Neural crest cell (in vitro differentiated cells): ENCODE measurements at regions not wholly inside any gene's neighbourhood (a gene's known extent, or its start where the extent isn't known, plus 50 kb on each side); places are given as distances from the start of the nearest gene placed in this dataset.

Experiments
- DNase-seq: peaks from one replicate; pipeline ENCODE4 v3.0.0; 2021; ENCODE audit warnings: low read depth, mixed read lengths, low spot score
- H3K27ac Mint-ChIP-seq: one replicate; pipeline ENCODE4 v1.8.0; 2021; ENCODE audit warnings: mild to moderate bottlenecking, mixed read lengths; ENCODE audit not compliant: unreplicated experiment
- H3K27me3 Mint-ChIP-seq: 2 replicates; pipeline ENCODE4 v1.8.0; 2021; ENCODE audit warnings: low read depth, mild to moderate bottlenecking, mixed read lengths
- H3K36me3 Mint-ChIP-seq: 2 replicates; pipeline ENCODE4 v1.8.0; 2021; ENCODE audit warnings: low read depth, mild to moderate bottlenecking, mixed read lengths
- H3K4me1 Mint-ChIP-seq: 2 replicates; pipeline ENCODE4 v1.8.0; 2021; ENCODE audit warnings: mixed read lengths
- H3K4me3 Mint-ChIP-seq: one replicate; pipeline ENCODE4 v1.8.0; 2021; ENCODE audit warnings: mild to moderate bottlenecking, mixed read lengths
- H3K9me3 Mint-ChIP-seq: 2 replicates; pipeline ENCODE4 v1.8.0; 2021; ENCODE audit warnings: mixed read lengths
- CTCF ChIP-seq: fragments of 200-600 bp; sonication (generic); conservative IDR thresholded peaks from 2 replicates; pipeline ENCODE4 v1.5.0; 2021; ENCODE audit warnings: antibody characterized with exemption, mild to moderate bottlenecking

DNA sequence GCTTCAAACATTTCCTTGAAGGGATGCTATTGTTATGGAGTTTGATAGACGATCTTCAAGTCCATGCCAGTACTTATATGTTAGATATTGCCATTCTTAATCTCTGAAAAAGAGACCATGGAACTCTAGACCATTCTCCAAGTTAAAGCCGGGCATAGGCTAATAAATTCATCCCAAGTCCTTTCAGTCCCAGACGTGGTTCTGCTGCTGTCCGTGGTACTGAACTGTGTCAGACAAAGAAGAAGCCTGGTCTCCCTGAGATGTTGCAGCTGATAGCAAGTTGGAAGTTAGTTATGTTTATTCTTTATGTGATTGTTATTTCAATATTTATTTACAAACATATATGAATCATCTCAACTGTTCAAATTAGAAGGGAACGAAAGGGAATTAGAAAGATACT lies 158.7 kb downstream of the NMUR2 start:
- no peak overlapping the region for H3K4me3 Mint-ChIP-seq
- TF ChIP-seq CTCF: no peak
- H3K9me3 Mint-ChIP-seq: no peaks in the 10 kb centered on the region
- no peaks in the 10 kb centered on the region for H3K36me3 Mint-ChIP-seq
- peaks cover 12% of the 10 kb centered on the region for H3K27me3 Mint-ChIP-seq
- no peaks in the 10 kb centered on the region for H3K4me1 Mint-ChIP-seq
- DNase-seq: peak; percentile 57
- H3K27ac Mint-ChIP-seq: no peak overlapping the region

GRCh38 chr5:152237531-152237930 lies 167.5 kb downstream of the NMUR2 start:
- H3K27ac Mint-ChIP-seq: no peak overlapping the region
- no peaks in the 10 kb centered on the region for H3K4me1 Mint-ChIP-seq
- H3K27me3 Mint-ChIP-seq: peaks cover 9% of the 10 kb centered on the region
- H3K36me3 Mint-ChIP-seq: no peaks in the 10 kb centered on the region
- DNase-seq: no peak
- H3K9me3 Mint-ChIP-seq: peaks cover 6% of the 10 kb centered on the region
- no peak for TF ChIP-seq CTCF
- no peak overlapping the region for H3K4me3 Mint-ChIP-seq

- Mint-ChIP-seq H3K9me3 (no peaks in the 10 kb centered on the region), H3K36me3 (no peaks in the 10 kb centered on the region), H3K4me3 (no peak overlapping the region), H3K27ac (no peak overlapping the region), H3K4me1 (no peaks in the 10 kb centered on the region), H3K27me3 (no peaks in the 10 kb centered on the region)
- TF ChIP-seq CTCF: no peak
- DNase-seq: no peak
Measured at GRCh38 chr5:152226191-152226590, 178.9 kb downstream of the NMUR2 start.

- Mint-ChIP-seq H3K4me3 (no peak overlapping the region), H3K27ac (no peak overlapping the region), H3K9me3 (no peaks in the 10 kb centered on the region), H3K36me3 (no peaks in the 10 kb centered on the region), H3K4me1 (no peaks in the 10 kb centered on the region), H3K27me3 (no peaks in the 10 kb centered on the region)
- no peak for DNase-seq
- TF ChIP-seq CTCF: no peak
Measured at GRCh38 chr5:152221721-152222629, 183.1 kb downstream of the NMUR2 start.

- no peaks in the 10 kb centered on the region for H3K4me1 Mint-ChIP-seq
- H3K36me3 Mint-ChIP-seq: no peaks in the 10 kb centered on the region
- H3K27ac Mint-ChIP-seq: no peak overlapping the region
- no peaks in the 10 kb centered on the region for H3K27me3 Mint-ChIP-seq
- TF ChIP-seq CTCF: no peak
- H3K9me3 Mint-ChIP-seq: no peaks in the 10 kb centered on the region
- no peak overlapping the region for H3K4me3 Mint-ChIP-seq
- no peak for DNase-seq
Measured at GRCh38 chr5:152218694-152219093, 186.4 kb downstream of the NMUR2 start.
